PC-9 (cell line): ENCODE measurements at regions not wholly inside any gene's neighbourhood (a gene's known extent, or its start where the extent isn't known, plus 50 kb on each side); places are given as distances from the start of the nearest gene placed in this dataset.

Source experiments
- BruUV-seq: library from RNA; stranded (reverse); fragments of 400-500 nt; replicated peaks from 2 replicates; lab custom pipeline; 2021; lab: Mats Ljungman, UMichigan
- CTCF ChIA-PET: fragments of 300-600 bp; sonication (Branson Sonifier 250); formaldehyde crosslinking; loops from one replicate; lab custom pipeline; 2022; ENCODE audit warnings: antibody characterized with exemption; lab: Charles Lee
- POLR2A ChIA-PET: fragments of 300-600 bp; sonication (Branson Sonifier 250); formaldehyde crosslinking; loops from one replicate; lab custom pipeline; 2022; ENCODE audit warnings: antibody characterized with exemption; ENCODE audit not compliant: unreplicated experiment; lab: Charles Lee
- DNase-seq, 2 experiments: peaks; one replicate each; pipeline versions ENCODE4 v3.0.0 to v3.0.0-alpha.2; 2015 to 2022; ENCODE audit warnings: mixed read lengths in 1 of 2
- H2AFZ ChIP-seq: fragments of 200-600 bp; sonication (generic); 2 replicates; pipeline ENCODE4 v1.8.1; 2017; ENCODE audit warnings: antibody characterized with exemption
- H3F3A ChIP-seq: fragments of 200-600 bp; sonication (generic); 2 replicates; pipeline ENCODE4 v1.8.1; 2017; ENCODE audit warnings: antibody characterized with exemption, mild to moderate bottlenecking, low read depth; ENCODE audit not compliant: insufficient read depth
- H3K27ac ChIP-seq: fragments of 200-600 bp; sonication (generic); 2 replicates; pipeline ENCODE4 v1.6.1; 2016; ENCODE audit warnings: mixed run types
- H3K27me3 ChIP-seq: fragments of 200-600 bp; sonication (generic); 2 replicates; pipeline ENCODE4 v1.6.1; 2016; ENCODE audit warnings: low read depth, mixed run types; ENCODE audit not compliant: insufficient read depth
- H3K36me3 ChIP-seq: fragments of 200-600 bp; sonication (generic); 2 replicates; pipeline ENCODE4 v1.6.1; 2016; ENCODE audit warnings: low read depth, mixed run types
- H3K4me1 ChIP-seq: fragments of 200-600 bp; sonication (generic); replicated peaks from 2 replicates; pipeline ENCODE4 v1.6.1; 2016; ENCODE audit warnings: mixed run types; ENCODE audit not compliant: insufficient read depth
- H3K4me2 ChIP-seq: fragments of 200-600 bp; sonication (generic); 2 replicates; pipeline ENCODE4 v1.6.1; 2017; ENCODE audit warnings: mixed run types
- H3K4me3 ChIP-seq: fragments of 200-600 bp; sonication (generic); 2 replicates; pipeline ENCODE4 v1.6.1; 2016; ENCODE audit warnings: mixed run types
- H3K79me2 ChIP-seq: fragments of 200-600 bp; sonication (generic); 2 replicates; pipeline ENCODE4 v1.6.1; 2017; ENCODE audit warnings: low read depth, mixed run types
- H3K9me2 ChIP-seq: fragments of 200-600 bp; sonication (generic); 2 replicates; pipeline ENCODE4 v1.8.1; 2017; ENCODE audit warnings: mild to moderate bottlenecking; ENCODE audit not compliant: insufficient read depth
- H3K9me3 ChIP-seq: fragments of 200-600 bp; sonication (generic); 2 replicates; pipeline ENCODE4 v1.8.1; 2016; ENCODE audit warnings: low read depth; ENCODE audit not compliant: insufficient read depth
- H4K20me1 ChIP-seq: fragments of 200-600 bp; sonication (generic); 2 replicates; pipeline ENCODE4 v1.8.1; 2017; ENCODE audit not compliant: insufficient read depth
- CTCF ChIP-seq: fragments of 200-600 bp; sonication (generic); conservative IDR thresholded peaks from 2 replicates; pipeline ENCODE4 v1.6.1; 2017; ENCODE audit warnings: mixed run types, antibody characterized with exemption, mild to moderate bottlenecking, moderate library complexity
- EZH2 ChIP-seq: fragments of 200-600 bp; sonication (generic); IDR thresholded peaks from 2 replicates; pipeline ENCODE4 v1.8.0; 2017; ENCODE audit warnings: antibody characterized with exemption, low read depth
- intact Hi-C: fragments of 100-400 bp; cut with micrococcal nuclease; formaldehyde crosslinking; loops from one replicate; pipeline ENCODE4 v1.10.0; 2022; ENCODE audit not compliant: unreplicated experiment

GRCh38 chr18:24761765-24762164 lies 301.3 kb downstream of the HRH4 start:
- POLR2A ChIA-PET: no interaction called here
- Histone ChIP-seq H4K20me1 (no peaks in the 10 kb centered on the region), H3K4me3 (no peak overlapping the region), H3K27me3 (no peaks in the 10 kb centered on the region), H3K9me2 (no peaks in the 10 kb centered on the region), H3F3A (no peaks in the 10 kb centered on the region), H3K4me2 (no peak overlapping the region), H3K9me3 (no peaks in the 10 kb centered on the region), H2AFZ (no peak overlapping the region), H3K79me2 (no peaks in the 10 kb centered on the region), H3K4me1 (no peaks in the 10 kb centered on the region), H3K27ac (no peak overlapping the region), H3K36me3 (no peaks in the 10 kb centered on the region)
- CTCF ChIA-PET: no interaction called here
- no peak for DNase-seq
- TF ChIP-seq CTCF (no peak), EZH2 (no peak)
- intact Hi-C loops: no loop called here
- BruUV-seq: no TSS peak

- POLR2A ChIA-PET: no interaction called here
- Histone ChIP-seq H3K79me2 (no peaks in the 10 kb centered on the region), H3F3A (no peaks in the 10 kb centered on the region), H3K36me3 (no peaks in the 10 kb centered on the region), H2AFZ (no peak overlapping the region), H3K4me1 (no peaks in the 10 kb centered on the region), H3K9me2 (no peaks in the 10 kb centered on the region), H3K4me3 (no peak overlapping the region), H3K4me2 (no peak overlapping the region), H3K27me3 (no peaks in the 10 kb centered on the region), H3K9me3 (no peaks in the 10 kb centered on the region), H4K20me1 (no peaks in the 10 kb centered on the region), H3K27ac (no peak overlapping the region)
- intact Hi-C loops: no loop called here
- no TSS peak for BruUV-seq
- CTCF ChIA-PET: no interaction called here
- DNase-seq: no peak
- TF ChIP-seq CTCF: no peak
- no peak for TF ChIP-seq EZH2
These were observed 302.1 kb downstream of the HRH4 start for GRCh38 chr18:24762511-24762910.

- H4K20me1 ChIP-seq: no peaks in the 10 kb centered on the region
- BruUV-seq: no TSS peak
- H3K4me1 ChIP-seq: no peaks in the 10 kb centered on the region
- ChIA-PET CTCF (no interaction called here), POLR2A (no interaction called here)
- no peaks in the 10 kb centered on the region for H3F3A ChIP-seq
- TF ChIP-seq EZH2 (no peak), CTCF (no peak)
- no peak for DNase-seq
- H3K4me2 ChIP-seq: no peak overlapping the region
- H2AFZ ChIP-seq: no peak overlapping the region
- no peaks in the 10 kb centered on the region for H3K9me3 ChIP-seq
- H3K79me2 ChIP-seq: no peaks in the 10 kb centered on the region
- H3K4me3 ChIP-seq: no peak overlapping the region
- no peaks in the 10 kb centered on the region for H3K9me2 ChIP-seq
- H3K36me3 ChIP-seq: no peaks in the 10 kb centered on the region
- intact Hi-C loops: no loop called here
- H3K27me3 ChIP-seq: no peaks in the 10 kb centered on the region
- H3K27ac ChIP-seq: no peak overlapping the region
These were observed 303.5 kb downstream of the HRH4 start for GRCh38 chr18:24763765-24764513.
